ENCODE measurements at regions not wholly inside any gene's neighbourhood (a gene's known extent, or its start where the extent isn't known, plus 50 kb on each side); places are given as distances from the start of the nearest gene placed in this dataset.
A peak's percentile ranks its signal among the peaks of the same experiment; 100 is the strongest.

- Mint-ChIP-seq H3K36me3 (ENCODE audit: unreplicated experiment) (no peaks in the 10 kb centered on the region), H3K9me3 (ENCODE audit: unreplicated experiment) (no peaks in the 10 kb centered on the region), H3K27ac (ENCODE audit: unreplicated experiment) (no peak overlapping the region), H3K27me3 (ENCODE audit: unreplicated experiment) (no peaks in the 10 kb centered on the region), H3K4me1 (ENCODE audit: unreplicated experiment) (peaks cover 26% of the 10 kb centered on the region), H3K4me3 (ENCODE audit: unreplicated experiment) (no peak overlapping the region)
- DNase-seq (ENCODE audit: extremely low spot score, unreplicated experiment) = peak; percentile 51
- TF ChIP-seq, protein P1, sequence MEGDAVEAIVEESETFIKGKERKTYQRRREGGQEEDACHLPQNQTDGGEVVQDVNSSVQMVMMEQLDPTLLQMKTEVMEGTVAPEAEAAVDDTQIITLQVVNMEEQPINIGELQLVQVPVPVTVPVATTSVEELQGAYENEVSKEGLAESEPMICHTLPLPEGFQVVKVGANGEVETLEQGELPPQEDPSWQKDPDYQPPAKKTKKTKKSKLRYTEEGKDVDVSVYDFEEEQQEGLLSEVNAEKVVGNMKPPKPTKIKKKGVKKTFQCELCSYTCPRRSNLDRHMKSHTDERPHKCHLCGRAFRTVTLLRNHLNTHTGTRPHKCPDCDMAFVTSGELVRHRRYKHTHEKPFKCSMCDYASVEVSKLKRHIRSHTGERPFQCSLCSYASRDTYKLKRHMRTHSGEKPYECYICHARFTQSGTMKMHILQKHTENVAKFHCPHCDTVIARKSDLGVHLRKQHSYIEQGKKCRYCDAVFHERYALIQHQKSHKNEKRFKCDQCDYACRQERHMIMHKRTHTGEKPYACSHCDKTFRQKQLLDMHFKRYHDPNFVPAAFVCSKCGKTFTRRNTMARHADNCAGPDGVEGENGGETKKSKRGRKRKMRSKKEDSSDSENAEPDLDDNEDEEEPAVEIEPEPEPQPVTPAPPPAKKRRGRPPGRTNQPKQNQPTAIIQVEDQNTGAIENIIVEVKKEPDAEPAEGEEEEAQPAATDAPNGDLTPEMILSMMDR (IDR thresholded peaks at IDR 0.05) = no peak
These were observed 93.6 kb upstream of the BCAR3 start for GRCh38 chr1:93775224-93775623.

DNA sequence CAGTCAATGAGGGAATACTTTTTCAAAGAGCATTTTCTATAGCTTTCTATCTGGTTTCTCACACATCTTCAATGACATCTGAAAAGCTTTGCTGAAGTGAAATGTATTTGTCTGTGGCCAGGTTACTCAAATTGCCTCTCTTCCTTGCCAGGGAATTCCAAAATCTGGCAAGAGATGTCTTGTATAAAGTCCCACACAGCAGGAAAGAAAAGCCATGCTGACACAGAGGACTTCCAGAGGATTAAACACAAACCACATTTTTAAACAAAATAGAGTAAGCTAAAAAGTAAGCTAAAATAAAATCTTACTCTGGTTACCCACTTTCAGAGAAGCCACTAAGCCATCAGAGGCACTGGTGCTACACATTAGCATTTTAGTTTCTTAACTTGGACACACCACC lies 93.1 kb upstream of the BCAR3 start:
- H3K27me3 Mint-ChIP-seq (ENCODE audit: unreplicated experiment) = no peaks in the 10 kb centered on the region
- H3K9me3 Mint-ChIP-seq (ENCODE audit: unreplicated experiment) = no peaks in the 10 kb centered on the region
- H3K4me1 Mint-ChIP-seq (ENCODE audit: unreplicated experiment) = peaks cover 23% of the 10 kb centered on the region
- no peak overlapping the region for H3K4me3 Mint-ChIP-seq (ENCODE audit: unreplicated experiment)
- H3K27ac Mint-ChIP-seq (ENCODE audit: unreplicated experiment) = no peak overlapping the region
- H3K36me3 Mint-ChIP-seq (ENCODE audit: unreplicated experiment) = no peaks in the 10 kb centered on the region
- no peak for DNase-seq (ENCODE audit: extremely low spot score, unreplicated experiment)
- TF ChIP-seq, protein P1 (IDR thresholded peaks at IDR 0.05) = no peak

GRCh38 chr1:93773049-93773838 lies 91.6 kb upstream of the BCAR3 start:
- Mint-ChIP-seq H3K4me1 (ENCODE audit: unreplicated experiment) (peaks cover 31% of the 10 kb centered on the region), H3K27me3 (ENCODE audit: unreplicated experiment) (no peaks in the 10 kb centered on the region), H3K9me3 (ENCODE audit: unreplicated experiment) (no peaks in the 10 kb centered on the region), H3K4me3 (ENCODE audit: unreplicated experiment) (no peak overlapping the region), H3K36me3 (ENCODE audit: unreplicated experiment) (no peaks in the 10 kb centered on the region), H3K27ac (ENCODE audit: unreplicated experiment) (no peak overlapping the region)
- TF ChIP-seq, protein P1 (IDR thresholded peaks at IDR 0.05) = no peak
- DNase-seq (ENCODE audit: extremely low spot score, unreplicated experiment) = peak; percentile 4

DNA sequence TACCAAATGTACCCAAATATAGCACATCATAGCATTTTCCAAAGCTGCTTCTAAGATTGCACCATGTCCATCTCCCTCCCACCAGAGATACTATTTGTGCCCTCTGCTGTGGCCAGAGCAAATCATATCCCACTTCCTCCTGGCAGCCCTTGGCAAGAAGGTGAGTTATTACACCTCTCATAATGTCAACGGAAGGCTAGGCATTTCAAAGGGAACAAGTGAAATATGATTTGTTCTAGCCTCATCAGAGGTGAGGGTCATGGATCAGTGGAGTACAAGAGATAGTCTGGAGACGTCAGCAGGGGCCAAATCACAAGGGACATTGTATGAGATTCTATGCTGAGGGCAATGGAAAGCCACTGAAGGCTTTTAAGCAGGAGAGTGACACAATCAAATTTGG lies 90.2 kb upstream of the BCAR3 start:
- peaks cover 36% of the 10 kb centered on the region for H3K4me1 Mint-ChIP-seq (ENCODE audit: unreplicated experiment)
- H3K36me3 Mint-ChIP-seq (ENCODE audit: unreplicated experiment) = no peaks in the 10 kb centered on the region
- no peak overlapping the region for H3K27ac Mint-ChIP-seq (ENCODE audit: unreplicated experiment)
- TF ChIP-seq, protein P1 (IDR thresholded peaks at IDR 0.05) = no peak
- no peaks in the 10 kb centered on the region for H3K9me3 Mint-ChIP-seq (ENCODE audit: unreplicated experiment)
- H3K27me3 Mint-ChIP-seq (ENCODE audit: unreplicated experiment) = no peaks in the 10 kb centered on the region
- no peak for DNase-seq (ENCODE audit: extremely low spot score, unreplicated experiment)
- H3K4me3 Mint-ChIP-seq (ENCODE audit: unreplicated experiment) = no peak overlapping the region

GRCh38 chr1:93770640-93771039 lies 89.0 kb upstream of the BCAR3 start:
- Mint-ChIP-seq H3K4me3 (ENCODE audit: unreplicated experiment) (no peak overlapping the region), H3K36me3 (ENCODE audit: unreplicated experiment) (no peaks in the 10 kb centered on the region), H3K27ac (ENCODE audit: unreplicated experiment) (no peak overlapping the region), H3K4me1 (ENCODE audit: unreplicated experiment) (peaks cover 36% of the 10 kb centered on the region), H3K27me3 (ENCODE audit: unreplicated experiment) (no peaks in the 10 kb centered on the region), H3K9me3 (ENCODE audit: unreplicated experiment) (no peaks in the 10 kb centered on the region)
- TF ChIP-seq, protein P1 (IDR thresholded peaks at IDR 0.05) = no peak
- no peak for DNase-seq (ENCODE audit: extremely low spot score, unreplicated experiment)
